Esophagus (tissue), 2 donors: ENCODE measurements at regions not wholly inside any gene's neighbourhood (a gene's known extent, or its start where the extent isn't known, plus 50 kb on each side); places are given as distances from the start of the nearest gene placed in this dataset.

ENCODE experiments used
- H3K27ac ChIP-seq, 2 donors: one replicate each; pipeline ENCODE4 v1.5.1; 2013; ENCODE audit warnings: low read depth in 2 of 2, mild to moderate bottlenecking in 2 of 2, inconsistent platforms in 1 of 2, low read length in 1 of 2, moderate library complexity in 1 of 2
- H3K27me3 ChIP-seq, 2 donors: one replicate each; pipeline ENCODE4 v1.6.1; 2013; ENCODE audit warnings: low read length in 2 of 2, control low read depth in 1 of 2, mild to moderate bottlenecking in 1 of 2; ENCODE audit not compliant: insufficient read depth in 2 of 2, control insufficient read depth in 1 of 2
- H3K36me3 ChIP-seq, 2 donors: one replicate each; pipeline ENCODE4 v1.6.1; 2013; ENCODE audit warnings: low read length in 1 of 2; ENCODE audit not compliant: control insufficient read depth in 2 of 2, insufficient read depth in 2 of 2
- H3K4me1 ChIP-seq, 2 donors: one replicate each; pipeline ENCODE4 v1.6.1; 2013; ENCODE audit warnings: low read length in 1 of 2; ENCODE audit not compliant: control insufficient read depth in 2 of 2, insufficient read depth in 2 of 2
- H3K4me3 ChIP-seq, 2 donors: one replicate each; pipeline ENCODE4 v1.5.1; 2013; ENCODE audit warnings: low read length in 2 of 2, mild to moderate bottlenecking in 2 of 2, low read depth in 1 of 2, moderate library complexity in 1 of 2
- H3K9me3 ChIP-seq, 2 donors: one replicate each; pipeline ENCODE4 v1.6.1; 2013; ENCODE audit warnings: mild to moderate bottlenecking in 2 of 2, low read depth in 1 of 2, low read length in 1 of 2, moderate library complexity in 1 of 2; ENCODE audit not compliant: control insufficient read depth in 2 of 2, insufficient read depth in 1 of 2
- WGBS, 2 donors: extraction: QIAGEN DNeasy Blood & Tissue Kit; methylation state at CpG; one replicate each; pipeline ENCODE4 v1.1.7; 2013; 5-methylcytosine and 5-hydroxymethylcytosine counted together
- donor health status: healthy with polysubstance abuse.
- donor health status: Bipolar disorder and iron deficiency.

GRCh38 chr17:77409282-77410161 is 268.8 kb downstream of the SEC14L1 start:
- Histone ChIP-seq H3K4me3 (no peak overlapping the region), H3K27me3 (no peaks in the 10 kb centered on the region), H3K4me1 (peaks cover 15 to 37% of the 10 kb centered on the region in 2 donors), H3K36me3 (no peaks in the 10 kb centered on the region), H3K27ac (peak overlapping the region; percentile 83 to 84), H3K9me3 (no peaks in the 10 kb centered on the region)
- 36 to 44% methylated on average over 31 to 34 of the region's 34 CpGs for WGBS, 2 donors

- H3K36me3 ChIP-seq, result no peaks in the 10 kb centered on the region
- peaks cover 15 to 37% of the 10 kb centered on the region in 2 donors for H3K4me1 ChIP-seq
- 80 to 85% methylated on average over 13 of the region's 13 CpGs for WGBS, 2 donors
- H3K4me3 ChIP-seq, result no peak overlapping the region
- H3K27me3 ChIP-seq, result no peaks in the 10 kb centered on the region
- peak overlapping the region; percentile 83 to 84 for H3K27ac ChIP-seq
- H3K9me3 ChIP-seq, result no peaks in the 10 kb centered on the region
These were observed 269.7 kb downstream of the SEC14L1 start for GRCh38 chr17:77410470-77410869.

DNA sequence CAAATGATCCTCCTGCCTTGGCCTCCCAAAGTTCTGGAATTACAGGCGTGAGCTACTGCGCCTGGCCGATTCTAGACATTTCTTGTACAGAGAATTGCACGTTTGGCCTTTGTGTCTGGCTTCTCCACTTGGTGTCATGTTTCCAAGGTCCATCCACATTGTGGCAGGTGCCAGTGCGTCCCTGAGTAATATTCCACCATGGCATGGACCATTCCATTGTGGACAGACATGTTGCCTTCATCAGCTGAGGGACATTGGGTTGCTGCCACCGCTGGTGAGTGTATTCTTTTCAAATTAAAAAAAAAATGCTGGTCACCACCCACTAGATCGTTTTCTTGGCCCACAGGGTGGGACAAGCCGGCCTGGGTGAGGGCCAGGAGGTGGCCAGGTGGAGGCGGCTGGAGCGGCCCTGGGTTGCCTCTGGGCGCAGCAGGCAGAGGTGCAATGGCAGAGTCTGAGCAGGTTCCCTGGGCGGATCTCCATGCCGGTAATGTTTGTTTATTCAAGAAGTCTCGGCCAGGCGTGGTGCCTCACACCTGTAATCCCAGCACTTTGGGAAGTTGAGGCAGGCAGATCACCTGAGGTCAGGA is 274.1 kb downstream of the SEC14L1 start:
- H3K9me3 ChIP-seq, result no peaks in the 10 kb centered on the region
- 70 to 79% methylated on average over 15 of the region's 15 CpGs for WGBS, 2 donors
- peaks cover 0 to 2% of the 10 kb centered on the region in 2 donors for H3K36me3 ChIP-seq
- no peaks in the 10 kb centered on the region for H3K27me3 ChIP-seq
- H3K4me1 ChIP-seq, result peaks cover 16 to 32% of the 10 kb centered on the region in 2 donors
- H3K4me3 ChIP-seq, result no peak overlapping the region
- peak overlapping the region in 1 of 2 donors; percentile 66 for H3K27ac ChIP-seq

DNA sequence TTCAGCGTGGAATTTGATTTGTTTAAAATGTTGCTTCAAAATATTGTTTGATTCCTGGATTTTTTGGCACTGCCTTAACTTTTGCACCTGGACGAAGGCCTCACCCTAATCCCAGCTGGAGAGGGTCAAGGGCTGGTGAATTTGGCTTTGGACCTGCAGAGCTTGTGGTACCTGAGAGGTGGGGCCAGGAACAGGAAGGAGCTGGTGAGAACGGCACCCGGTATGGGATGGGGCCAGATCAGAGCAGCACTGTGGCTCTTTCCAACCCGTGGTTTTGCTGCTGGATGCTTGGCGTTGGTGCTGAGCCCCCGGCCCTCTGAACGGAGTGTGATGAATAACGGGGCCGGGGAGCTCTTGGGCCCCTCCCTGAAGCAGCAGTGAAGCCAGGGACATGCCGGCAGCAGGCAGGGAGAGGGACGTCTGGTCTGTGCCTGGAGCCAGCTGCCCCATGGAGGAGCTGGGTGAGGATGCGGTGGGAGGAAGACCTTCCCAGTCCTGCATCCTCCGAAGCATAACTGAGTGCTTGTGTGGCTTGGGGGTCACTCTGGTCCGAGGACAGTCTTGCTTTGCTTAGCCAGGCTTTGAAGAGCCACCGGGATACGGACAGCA is 275.4 kb downstream of the SEC14L1 start:
- Histone ChIP-seq H3K27me3 (no peaks in the 10 kb centered on the region), H3K9me3 (no peaks in the 10 kb centered on the region), H3K27ac (peak overlapping the region in 1 of 2 donors; percentile 28), H3K4me1 (peaks cover 16 to 36% of the 10 kb centered on the region in 2 donors), H3K4me3 (no peak overlapping the region), H3K36me3 (peaks cover 0 to 2% of the 10 kb centered on the region in 2 donors)
- 46 to 53% methylated on average over 17 of the region's 17 CpGs for WGBS, 2 donors

- no peak overlapping the region for H3K27ac ChIP-seq
- peaks cover 0 to 2% of the 10 kb centered on the region in 2 donors for H3K36me3 ChIP-seq
- H3K4me3 ChIP-seq, result no peak overlapping the region
- no peaks in the 10 kb centered on the region for H3K9me3 ChIP-seq
- no peaks in the 10 kb centered on the region for H3K27me3 ChIP-seq
- peaks cover 19 to 48% of the 10 kb centered on the region in 2 donors for H3K4me1 ChIP-seq
- WGBS, 2 donors, result 86 to 87% methylated on average over 12 of the region's 12 CpGs
These were observed 276.8 kb downstream of the SEC14L1 start for GRCh38 chr17:77417575-77417974.

DNA sequence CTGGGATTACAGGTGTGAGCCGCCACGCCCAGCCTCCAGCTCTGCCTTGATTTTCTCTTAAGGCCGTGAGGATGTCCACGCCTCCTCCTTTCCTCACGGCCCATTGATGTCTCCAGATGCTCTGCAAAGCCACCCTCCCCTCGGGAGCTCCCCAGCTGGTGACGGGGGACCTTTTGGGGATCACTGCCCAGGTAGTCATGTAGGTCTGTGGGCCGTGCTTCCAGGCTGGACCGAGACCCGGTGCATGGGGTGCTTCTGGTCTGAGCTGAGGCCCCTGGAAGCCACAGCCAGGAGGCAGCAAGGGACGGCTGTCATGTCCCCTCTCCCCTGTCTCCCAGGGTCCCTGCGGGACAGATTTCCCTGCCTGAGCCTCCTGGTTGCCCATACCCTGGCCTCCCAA is 277.8 kb downstream of the SEC14L1 start:
- H3K9me3 ChIP-seq, result no peaks in the 10 kb centered on the region
- H3K27ac ChIP-seq, result no peak overlapping the region
- H3K4me1 ChIP-seq, result peaks cover 24 to 52% of the 10 kb centered on the region in 2 donors
- no peak overlapping the region for H3K4me3 ChIP-seq
- peaks cover 0 to 2% of the 10 kb centered on the region in 2 donors for H3K36me3 ChIP-seq
- WGBS, 2 donors, result 82 to 84% methylated on average over 12 of the region's 12 CpGs
- no peaks in the 10 kb centered on the region for H3K27me3 ChIP-seq

GRCh38 chr17:77419095-77419494 is 278.3 kb downstream of the SEC14L1 start:
- H3K27ac ChIP-seq, result peak overlapping the region in 1 of 2 donors; percentile 81
- H3K36me3 ChIP-seq, result peaks cover 0 to 2% of the 10 kb centered on the region in 2 donors
- H3K4me1 ChIP-seq, result peaks cover 24 to 57% of the 10 kb centered on the region in 2 donors
- H3K4me3 ChIP-seq, result no peak overlapping the region
- H3K27me3 ChIP-seq, result no peaks in the 10 kb centered on the region
- H3K9me3 ChIP-seq, result no peaks in the 10 kb centered on the region
- WGBS, 2 donors, result 75 to 81% methylated on average over 17 of the region's 17 CpGs

- 75 to 76% methylated on average over 16 to 17 of the region's 17 CpGs for WGBS, 2 donors
- no peak overlapping the region for H3K4me3 ChIP-seq
- H3K27me3 ChIP-seq, result no peaks in the 10 kb centered on the region
- H3K4me1 ChIP-seq, result peaks cover 24 to 57% of the 10 kb centered on the region in 2 donors
- peaks cover 0 to 2% of the 10 kb centered on the region in 2 donors for H3K36me3 ChIP-seq
- no peaks in the 10 kb centered on the region for H3K9me3 ChIP-seq
- H3K27ac ChIP-seq, result peak overlapping the region; percentile 52 to 81
These were observed 278.9 kb downstream of the SEC14L1 start for GRCh38 chr17:77419547-77420094.

DNA sequence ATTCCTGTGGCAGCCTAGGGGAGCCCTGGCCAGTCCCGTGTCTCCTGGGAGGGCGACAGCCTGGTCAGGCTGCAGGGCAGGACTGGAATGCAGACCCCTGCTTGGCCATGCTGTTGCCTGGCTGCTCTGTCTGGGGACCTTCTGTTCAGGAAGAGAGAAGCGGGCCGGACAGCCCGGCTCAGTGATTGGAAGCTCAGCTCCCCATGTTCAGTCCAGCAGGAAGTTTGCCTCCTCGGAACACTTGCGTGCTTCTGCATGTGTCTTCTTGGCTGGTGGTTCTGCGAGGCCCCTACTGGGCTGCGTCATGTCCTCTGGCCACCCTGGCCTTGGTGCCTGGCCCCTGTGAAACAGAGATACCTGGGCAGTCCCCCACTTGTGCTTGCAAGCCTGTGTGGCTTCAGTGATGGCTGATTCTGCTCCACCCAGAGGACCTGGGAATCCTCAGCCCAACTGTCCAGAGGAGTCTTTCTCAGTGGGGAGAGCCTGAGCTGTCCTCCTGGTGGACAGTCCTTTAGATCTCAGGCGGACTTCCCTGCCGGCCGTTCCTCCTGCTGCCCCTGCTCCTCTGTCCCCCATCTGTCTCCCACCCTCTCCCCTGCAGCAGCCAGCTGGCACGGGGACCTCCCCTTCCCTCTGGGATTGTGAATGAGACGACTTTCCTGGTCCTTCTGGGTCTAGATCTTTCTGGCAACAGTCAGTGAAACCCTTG is 279.5 kb downstream of the SEC14L1 start:
- 60 to 68% methylated on average over 14 of the region's 14 CpGs for WGBS, 2 donors
- Histone ChIP-seq H3K36me3 (peaks cover 0 to 2% of the 10 kb centered on the region in 2 donors), H3K4me1 (peaks cover 28 to 56% of the 10 kb centered on the region in 2 donors), H3K27me3 (no peaks in the 10 kb centered on the region), H3K9me3 (no peaks in the 10 kb centered on the region), H3K4me3 (no peak overlapping the region), H3K27ac (peak overlapping the region; percentile 52 to 81)
